COR-L47 (cell line): ENCODE measurements at regions not wholly inside any gene's neighbourhood (a gene's known extent, or its start where the extent isn't known, plus 50 kb on each side); places are given as distances from the start of the nearest gene placed in this dataset.

ENCODE experiments used
- DNase-seq: peaks from one replicate; lab custom pipeline; 2025; lab: John Stamatoyannopoulos, UW

- no peak for DNase-seq
Observed at GRCh38 chr1:56311766-56312165, 267.6 kb downstream of the PLPP3 start.

- DNase-seq, result no peak
Observed at GRCh38 chr1:56310945-56311344, 268.4 kb downstream of the PLPP3 start.

- DNase-seq, result no peak
Observed at GRCh38 chr1:56309065-56309464, 270.3 kb downstream of the PLPP3 start.

DNA sequence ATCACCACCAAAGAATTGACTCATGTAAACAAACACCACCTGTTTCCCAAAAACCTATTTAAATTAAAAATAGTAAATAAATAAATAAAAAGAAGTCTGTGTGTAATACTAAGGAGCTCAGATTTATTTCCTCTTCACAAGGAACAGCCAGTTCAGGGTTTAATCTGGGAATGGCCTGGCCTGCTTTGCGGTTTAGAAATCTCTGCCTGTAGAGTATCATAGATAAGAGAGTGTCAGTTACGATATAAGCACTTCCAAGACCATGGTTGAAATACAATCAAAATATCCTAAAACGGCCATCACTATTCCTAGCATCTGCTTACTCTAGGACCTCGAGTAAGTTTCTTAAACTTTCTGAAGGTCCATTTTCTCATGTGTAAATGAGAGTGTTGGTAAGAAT lies 274.4 kb downstream of the PLPP3 start:
- no peak for DNase-seq

- DNase-seq, result no peak
Observed at GRCh38 chr1:56303805-56304204, 275.6 kb downstream of the PLPP3 start.

- DNase-seq, result no peak
Observed at GRCh38 chr1:56302878-56303277, 276.5 kb downstream of the PLPP3 start.

- DNase-seq, result no peak
Observed at GRCh38 chr1:56301791-56302190, 277.6 kb downstream of the PLPP3 start.

DNA sequence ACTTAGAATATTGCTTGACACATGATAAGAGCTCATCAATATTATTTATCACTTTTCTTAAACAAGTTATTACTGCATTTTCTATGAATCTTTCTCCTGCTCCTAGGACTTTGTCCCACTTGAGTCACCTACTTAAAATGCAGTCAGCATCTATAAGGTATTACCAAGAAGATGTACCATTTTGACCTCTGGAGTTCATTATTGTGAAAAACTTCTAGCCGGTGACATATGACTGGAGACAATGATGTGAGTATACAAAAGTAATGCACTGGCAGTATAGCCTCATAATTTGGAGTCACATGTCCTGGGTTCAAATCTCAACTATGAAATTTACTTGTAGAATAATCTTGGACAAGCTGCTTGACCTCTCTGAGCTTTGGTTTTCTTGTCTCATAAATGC lies 278.5 kb downstream of the PLPP3 start:
- no peak for DNase-seq

DNA sequence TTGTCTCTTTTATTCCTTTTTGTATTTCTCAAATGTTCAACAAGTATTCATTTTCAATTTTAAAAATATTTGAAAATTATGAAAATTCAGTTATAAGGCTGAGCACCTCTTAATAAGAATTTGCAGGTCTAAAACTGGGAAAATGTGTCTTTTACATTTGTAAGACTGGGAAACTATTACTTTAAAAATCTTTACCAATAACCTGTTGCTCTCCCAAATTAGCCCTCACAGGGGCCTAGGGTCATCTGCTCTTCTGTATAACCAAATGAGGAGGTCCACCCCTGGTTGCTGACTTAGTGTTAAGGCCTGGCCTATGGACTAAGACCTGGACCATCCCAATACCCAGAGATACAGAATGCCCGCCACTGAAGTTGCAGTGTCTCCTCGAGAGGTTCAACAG lies 280.5 kb downstream of the PLPP3 start:
- DNase-seq, result no peak

DNA sequence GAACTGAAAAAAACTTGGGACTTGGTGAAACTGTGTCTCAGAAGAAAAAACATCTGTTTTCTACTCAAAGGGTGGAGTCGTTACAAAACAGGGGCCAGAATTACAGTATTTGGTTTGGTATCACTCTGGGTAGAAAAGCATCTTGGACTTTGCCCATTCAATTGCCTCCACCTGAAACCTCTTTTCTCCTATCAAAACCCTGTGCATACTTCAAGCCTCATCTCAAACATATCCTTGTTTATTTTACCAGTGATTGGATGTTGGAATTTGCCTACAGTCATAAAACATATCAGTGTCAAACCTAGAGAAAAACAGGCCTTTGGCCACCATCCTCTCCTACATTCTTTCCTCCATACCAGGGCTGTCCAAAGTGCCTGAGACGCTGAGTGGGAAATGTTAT lies 281.5 kb downstream of the PLPP3 start:
- no peak for DNase-seq

DNA sequence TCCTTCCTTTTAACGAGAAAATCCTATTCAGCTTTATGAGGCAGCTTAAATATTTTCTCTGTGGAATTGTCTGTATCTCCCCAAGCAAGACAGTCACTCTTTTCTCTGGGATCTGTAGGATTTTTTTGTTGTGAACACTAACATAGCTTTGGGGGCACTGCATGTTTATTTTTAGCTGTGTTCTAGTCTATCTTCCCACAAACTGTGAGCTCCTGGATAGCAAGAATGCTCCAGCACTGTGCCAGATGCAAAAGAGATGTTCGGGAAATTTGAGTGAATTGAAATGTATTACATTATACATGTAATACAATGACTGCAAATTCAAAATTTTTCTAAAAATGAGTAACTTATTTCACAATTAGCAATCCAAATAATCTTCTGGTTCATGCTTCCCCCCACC lies 282.2 kb downstream of the PLPP3 start:
- DNase-seq, result no peak

DNA sequence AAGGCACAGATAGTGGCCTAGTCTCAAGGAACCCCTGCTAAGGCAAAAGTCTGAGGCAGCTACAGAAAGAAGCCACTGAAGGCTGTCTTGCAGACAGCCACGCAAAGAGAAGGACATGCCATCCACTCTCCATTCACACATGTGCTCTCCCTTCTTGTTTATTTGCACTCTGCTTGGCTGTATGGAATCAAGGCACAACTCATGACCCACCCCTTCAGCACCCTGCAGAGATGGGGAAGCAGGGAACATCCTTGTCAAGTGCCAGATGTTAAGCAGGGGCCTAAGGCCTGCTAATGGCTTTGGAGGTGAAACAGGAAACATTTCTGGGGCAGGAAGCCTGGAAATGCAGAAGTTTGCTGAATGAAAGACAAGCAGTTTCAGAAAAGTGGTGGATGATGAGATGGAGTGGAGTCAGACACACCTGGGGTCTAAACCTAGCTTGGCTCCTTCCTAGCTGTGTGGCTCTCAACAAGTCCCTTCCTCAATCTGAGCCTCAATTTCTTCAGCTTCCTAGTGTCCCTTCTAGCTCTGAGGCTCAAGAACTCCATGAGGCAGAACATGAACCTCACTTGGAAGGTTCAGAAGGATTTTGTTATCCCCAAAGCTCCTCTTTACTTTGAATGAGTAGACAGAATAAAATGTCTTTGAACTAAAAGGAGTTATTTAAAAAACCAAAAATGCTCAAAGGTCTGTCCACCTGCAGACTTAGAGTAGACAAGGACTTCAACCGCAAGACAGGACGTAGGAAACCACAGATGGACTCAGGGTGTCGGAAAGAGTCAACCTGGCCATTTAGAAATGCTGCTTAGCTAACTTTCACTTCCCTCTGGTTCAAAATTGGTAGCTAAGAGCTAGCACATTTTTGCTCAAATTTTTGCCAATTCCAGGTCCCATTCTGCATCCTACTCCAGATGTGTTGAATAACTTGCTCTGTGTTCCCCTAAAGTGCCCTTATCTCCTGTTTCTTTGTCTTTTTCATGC lies 283.1 kb downstream of the PLPP3 start:
- DNase-seq, result no peak

GRCh38 chr1:56291374-56291919 lies 287.9 kb downstream of the PLPP3 start:
- no peak for DNase-seq

DNA sequence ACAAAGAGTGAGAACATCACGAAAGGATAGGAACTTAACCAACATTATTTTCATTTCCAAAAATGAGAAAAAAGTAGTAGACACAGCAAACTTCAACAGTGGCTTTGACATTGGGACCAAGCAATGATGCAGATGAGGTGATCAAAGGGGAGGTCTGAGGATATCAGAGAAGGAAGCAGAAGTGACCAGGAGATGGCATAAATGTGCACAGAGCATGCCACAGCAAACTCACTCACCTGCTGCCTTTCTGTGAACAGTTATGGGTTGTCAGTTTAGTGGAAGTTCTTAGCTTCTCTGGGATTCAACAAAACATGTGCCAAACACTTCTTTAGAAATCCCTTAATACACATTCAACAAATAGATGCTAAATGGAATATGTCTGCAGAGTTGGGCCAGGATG lies 290.1 kb downstream of the PLPP3 start:
- peak; percentile 7 for DNase-seq

DNA sequence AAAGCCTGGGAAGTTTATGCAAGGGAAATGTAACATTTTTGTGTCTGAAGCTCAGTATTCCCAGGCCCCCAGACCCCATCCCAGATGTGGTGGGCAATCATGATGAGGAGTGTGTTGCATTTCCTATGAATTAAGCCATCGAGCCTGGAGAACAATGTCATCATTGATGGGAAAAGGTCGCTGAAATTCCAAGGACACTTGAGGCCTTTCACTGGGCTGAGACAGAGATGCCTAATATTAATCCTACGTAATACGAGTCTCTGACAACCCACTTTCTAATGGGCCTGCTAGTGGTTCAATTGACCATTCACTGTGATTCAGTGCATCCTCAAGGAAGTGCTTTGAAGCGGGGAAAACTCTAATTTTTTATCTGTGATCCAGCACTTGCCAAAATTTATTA lies 291.6 kb downstream of the PLPP3 start:
- DNase-seq, result no peak

GRCh38 chr1:56286956-56287355 lies 292.4 kb downstream of the PLPP3 start:
- no peak for DNase-seq

DNA sequence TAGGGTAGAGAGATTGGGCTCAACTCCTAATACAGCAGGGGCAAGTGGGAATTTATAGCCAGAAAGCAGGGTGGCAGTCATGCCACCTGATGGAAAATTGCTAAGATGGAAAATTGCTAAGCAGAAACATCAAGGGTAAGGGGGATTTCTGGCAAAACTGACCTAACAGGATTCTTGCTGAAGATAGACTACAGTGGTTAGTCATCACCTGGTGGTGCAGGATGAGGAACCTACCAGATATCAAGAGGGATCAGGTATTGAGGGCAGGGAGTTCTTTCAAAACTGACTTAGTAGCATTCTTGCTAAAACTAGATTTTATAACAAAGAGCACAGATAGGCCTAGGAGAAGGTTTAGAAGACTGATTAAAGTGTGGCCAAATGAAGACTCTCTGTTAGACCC lies 292.9 kb downstream of the PLPP3 start:
- no peak for DNase-seq

DNA sequence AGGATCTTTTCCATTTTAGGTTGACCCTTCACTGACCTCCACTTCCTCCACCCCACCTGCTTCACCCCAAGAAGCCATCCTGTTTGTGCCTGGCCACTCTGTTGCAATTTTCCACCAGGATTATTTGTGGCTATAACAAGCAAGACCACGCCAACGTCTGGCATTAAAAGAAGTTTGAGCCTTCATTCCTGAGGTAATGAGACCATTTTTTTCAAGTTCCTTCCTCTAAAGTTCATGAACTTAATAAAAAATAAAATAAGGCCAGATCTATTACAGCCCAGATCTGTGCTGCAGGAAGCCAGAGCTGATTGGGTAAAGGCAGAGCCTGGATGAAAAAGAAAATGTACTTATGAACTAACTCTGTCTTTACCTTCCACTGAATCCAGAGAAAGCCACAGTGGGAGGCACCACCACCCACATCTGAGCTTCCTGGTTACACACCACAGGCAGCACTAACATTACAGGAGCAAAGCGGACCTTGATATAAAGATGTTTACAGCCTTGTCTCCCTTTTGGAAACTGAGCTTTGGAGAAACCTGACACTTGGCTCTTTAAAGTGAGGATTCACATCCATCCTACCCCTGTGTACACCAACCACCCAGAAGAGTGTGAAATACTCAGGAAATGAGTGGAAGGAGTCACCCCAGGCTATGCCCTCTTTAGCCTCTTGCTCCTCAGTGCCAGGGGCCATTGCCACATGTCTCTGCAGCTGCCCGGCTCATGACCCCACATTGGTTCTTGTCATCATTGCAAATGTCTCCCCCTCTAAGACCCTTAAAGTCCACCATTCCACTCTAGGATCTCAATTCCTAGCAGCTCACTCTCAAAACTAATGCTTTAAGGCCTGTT lies 293.6 kb downstream of the PLPP3 start:
- no peak for DNase-seq

DNA sequence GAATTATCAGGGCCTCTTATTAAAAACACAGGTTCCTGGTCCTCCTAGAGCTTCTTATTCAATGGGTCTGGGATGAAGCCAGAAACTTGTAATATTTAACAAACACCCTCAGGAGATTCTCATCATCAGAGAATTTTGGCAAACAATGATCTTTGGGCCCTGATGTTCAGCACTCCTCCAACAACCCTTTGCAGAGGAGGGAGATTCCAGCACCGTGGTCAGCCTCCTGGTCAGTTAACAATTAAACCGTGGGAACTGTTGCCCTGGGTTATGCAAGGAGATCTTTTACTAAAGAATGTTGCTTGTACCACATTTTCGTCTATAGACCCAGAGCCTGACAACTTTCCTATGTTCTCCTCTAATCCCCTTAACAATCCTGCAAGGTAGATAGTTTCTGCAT lies 294.4 kb downstream of the PLPP3 start:
- no peak for DNase-seq

GRCh38 chr1:56278061-56278460 lies 301.3 kb downstream of the PLPP3 start:
- no peak for DNase-seq

DNA sequence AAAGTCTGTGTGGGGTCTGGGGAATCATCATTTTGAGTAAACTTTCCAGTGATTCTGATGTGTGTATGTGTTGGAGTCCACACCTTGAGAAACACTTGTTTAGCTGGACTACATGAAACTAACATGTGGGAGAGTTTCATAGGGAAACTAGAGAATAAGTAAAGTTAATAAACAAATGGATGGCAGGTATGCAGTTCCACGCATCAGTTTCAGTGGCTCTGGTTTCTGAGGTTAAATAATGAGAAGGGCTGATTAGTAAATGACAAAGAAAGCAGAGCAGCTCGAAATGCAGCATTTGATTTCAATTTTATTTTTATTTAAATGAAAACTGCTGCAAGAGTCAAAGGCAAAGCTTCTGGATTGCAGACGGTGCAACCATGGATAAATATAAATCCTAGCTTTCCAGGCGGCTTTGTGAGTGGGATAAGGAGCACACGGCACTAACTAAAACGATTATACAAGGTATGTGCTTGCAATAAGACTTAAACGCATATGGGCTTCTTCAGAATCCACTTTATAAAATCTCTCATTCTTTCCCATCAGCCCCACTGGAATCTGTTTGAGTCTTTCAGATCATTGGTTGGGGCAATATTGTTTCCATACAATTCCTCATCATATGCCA lies 310.7 kb downstream of the PLPP3 start:
- DNase-seq, result no peak

- DNase-seq, result no peak
Observed at GRCh38 chr1:56267611-56268010, 311.8 kb downstream of the PLPP3 start.
